Right lobe of liver (tissue), 6 donors: ENCODE measurements at regions not wholly inside any gene's neighbourhood (a gene's known extent, or its start where the extent isn't known, plus 50 kb on each side); places are given as distances from the start of the nearest gene placed in this dataset.

Experiments used
- ATAC-seq, 4 donors: fragments of 200-7000 bp; cut with Tn5 transposase; one replicate each; pipeline ENCODE4 v1.9.1; 2020; ENCODE audit warnings: mild to moderate bottlenecking in 4 of 4, moderate library complexity in 4 of 4
- DNase-seq, 3 donors: peaks; one replicate each; pipeline ENCODE4 v3.0.0-alpha.2; 2020
- H3K27ac ChIP-seq, 3 donors: fragments of 200-600 bp; one replicate each; pipeline ENCODE4 v1.8.0; 2022
- H3K27me3 ChIP-seq, 2 donors: fragments of 200-600 bp; one replicate each; pipeline ENCODE4 v1.8.0; 2022
- H3K36me3 ChIP-seq, 4 donors: fragments of 200-600 bp; sonication (generic) in 1 of 4; one replicate each; pipeline versions ENCODE4 v1.5.1 to v1.8.0; 2017 to 2022; ENCODE audit warnings: control low read depth in 1 of 4
- H3K4me1 ChIP-seq, 4 donors: fragments of 200-600 bp; sonication (generic) in 1 of 4; one replicate each; pipeline versions ENCODE4 v1.5.1 to v1.8.0; 2017 to 2022; ENCODE audit warnings: control low read depth in 1 of 4
- H3K4me3 ChIP-seq, 3 donors: fragments of 200-600 bp; one replicate each; pipeline ENCODE4 v1.8.0; 2022
- H3K9me3 ChIP-seq, 4 donors: fragments of 200-600 bp; sonication (generic) in 1 of 4; one replicate each; pipeline versions ENCODE4 v1.5.1 to v1.8.0; 2017 to 2022; ENCODE audit warnings: control low read depth in 1 of 4
- CTCF ChIP-seq, 4 donors: fragments of 200-600 bp in 3 of 4; fragments of 450-650 bp in 1 of 4; IDR thresholded peaks; one replicate each; pipeline versions ENCODE4 v1.5.1 to v1.8.0; 2016 to 2022; ENCODE audit warnings: antibody characterized with exemption in 4 of 4, mild to moderate bottlenecking in 2 of 4
- POLR2A ChIP-seq: fragments of 450-650 bp; IDR thresholded peaks from one replicate; pipeline ENCODE4 v1.6.1; 2017; ENCODE audit warnings: antibody characterized with exemption, mild to moderate bottlenecking
- WGBS: methylation state at CpG from one replicate; pipeline ENCODE4 v1.1.6; 2018; ENCODE audit warnings: low coverage, low lambda C conversion rate; ENCODE audit not compliant: insufficient coverage; ENCODE audit errors: missing lambda C conversion rate; 5-methylcytosine and 5-hydroxymethylcytosine counted together
- intact Hi-C, 2 donors: fragments of 100-400 bp; cut with DNase I; formaldehyde crosslinking; loops; one replicate each; pipeline versions ENCODE4 v1.11.2 to v1.14.1; 2022
- donor health status: DM: no; HTN: yes; CAD: no.
- donor health status: DM: no; HTN: no; CAD: no.
- donor health status: DM: no; HTN: no; CAD: no.
- donor health status: DM: no; HTN: yes; CAD: no.
- donor health status: DM: no; HTN: yes; CAD: no.

- TF ChIP-seq POLR2A (no peak), CTCF (IDR thresholded peaks at IDR 0.05) (no peak)
- Histone ChIP-seq H3K27me3 (no peaks in the 10 kb centered on the region), H3K36me3 (no peaks in the 10 kb centered on the region), H3K4me3 (no peak overlapping the region), H3K27ac (no peak overlapping the region), H3K4me1 (no peaks in the 10 kb centered on the region), H3K9me3 (no peaks in the 10 kb centered on the region)
- DNase-seq (no peak), ATAC-seq (no peak)
- intact Hi-C loops = no loop called here
- WGBS = 42% methylated on average over 1 of the region's 1 CpG
These were observed 671.8 kb upstream of the SLC39A10 start for GRCh38 chr2:194985258-194985657.

DNA sequence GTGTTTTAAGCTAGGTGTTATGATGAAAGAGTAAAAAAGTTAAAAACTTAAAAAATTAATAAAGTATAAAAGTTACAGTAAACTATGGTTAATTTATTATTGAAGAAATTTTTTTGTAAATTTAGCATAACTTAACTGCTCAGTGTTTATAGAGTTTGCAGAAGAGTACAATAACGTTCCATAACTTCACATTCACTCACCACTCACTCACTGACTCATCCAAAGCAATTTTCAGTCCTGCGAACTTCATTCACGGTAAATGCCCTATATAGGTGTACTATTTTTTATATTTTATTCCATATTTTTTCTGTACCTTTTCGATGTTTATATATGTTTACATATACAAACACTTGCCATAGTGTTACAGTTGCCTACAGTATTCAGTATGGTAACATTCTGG lies 694.8 kb upstream of the SLC39A10 start:
- no peak for DNase-seq
- Histone ChIP-seq H3K4me1 (no peaks in the 10 kb centered on the region), H3K27ac (no peak overlapping the region), H3K27me3 (no peaks in the 10 kb centered on the region), H3K36me3 (no peaks in the 10 kb centered on the region), H3K9me3 (no peaks in the 10 kb centered on the region), H3K4me3 (no peak overlapping the region)
- 51% methylated on average over 4 of the region's 4 CpGs for WGBS
- TF ChIP-seq POLR2A (no peak), CTCF (IDR thresholded peaks at IDR 0.05) (no peak)
- ATAC-seq = no peak
- intact Hi-C loops = no loop called here

DNA sequence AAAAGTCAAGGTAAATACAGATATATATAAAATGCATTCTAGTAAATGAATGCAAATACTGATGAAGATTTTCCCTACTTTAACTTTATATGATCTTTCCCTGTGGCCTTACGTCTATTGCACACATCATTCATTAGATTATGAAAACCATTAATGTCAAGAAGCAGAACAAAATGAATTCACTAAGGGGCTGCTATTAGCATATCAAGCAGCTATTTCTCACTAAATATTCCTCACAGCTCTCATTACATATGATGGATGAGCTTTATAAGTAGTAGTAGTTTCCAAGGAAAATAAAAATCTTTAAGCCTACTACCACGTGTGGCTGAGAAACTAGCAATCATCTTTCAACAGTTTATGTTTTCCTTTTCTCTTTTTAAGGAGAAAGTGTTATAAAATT lies 702.8 kb upstream of the SLC39A10 start:
- TF ChIP-seq CTCF (IDR thresholded peaks at IDR 0.05) = no peak
- no peak for TF ChIP-seq POLR2A
- no peaks in the 10 kb centered on the region for H3K27me3 ChIP-seq
- intact Hi-C loops = no loop called here
- no peak overlapping the region for H3K4me3 ChIP-seq
- H3K36me3 ChIP-seq = no peaks in the 10 kb centered on the region
- DNase-seq = no peak
- WGBS = 54% methylated on average over 2 of the region's 2 CpGs
- no peaks in the 10 kb centered on the region for H3K4me1 ChIP-seq
- H3K9me3 ChIP-seq = no peaks in the 10 kb centered on the region
- H3K27ac ChIP-seq = no peak overlapping the region
- ATAC-seq = no peak

DNA sequence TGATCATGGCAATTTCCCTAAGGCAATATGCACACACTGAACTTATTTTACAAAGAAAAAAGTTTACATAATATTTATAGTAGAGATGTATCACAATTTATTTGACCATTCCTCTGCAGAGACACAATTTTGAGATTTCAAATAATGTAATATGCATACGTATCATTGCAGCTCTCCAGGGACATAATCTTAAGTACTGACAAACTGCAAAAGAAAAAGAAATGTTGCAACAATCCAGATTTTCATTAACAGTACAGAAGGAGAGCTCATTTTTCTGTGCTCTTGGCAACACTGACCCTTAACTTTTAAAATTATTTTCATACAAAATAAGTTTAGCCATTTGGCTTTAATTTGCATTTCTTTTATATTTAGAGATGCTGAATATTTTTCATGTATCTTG lies 710.2 kb upstream of the SLC39A10 start:
- no peak for TF ChIP-seq POLR2A
- TF ChIP-seq CTCF (IDR thresholded peaks at IDR 0.05) = no peak
- intact Hi-C loops = no loop called here

DNA sequence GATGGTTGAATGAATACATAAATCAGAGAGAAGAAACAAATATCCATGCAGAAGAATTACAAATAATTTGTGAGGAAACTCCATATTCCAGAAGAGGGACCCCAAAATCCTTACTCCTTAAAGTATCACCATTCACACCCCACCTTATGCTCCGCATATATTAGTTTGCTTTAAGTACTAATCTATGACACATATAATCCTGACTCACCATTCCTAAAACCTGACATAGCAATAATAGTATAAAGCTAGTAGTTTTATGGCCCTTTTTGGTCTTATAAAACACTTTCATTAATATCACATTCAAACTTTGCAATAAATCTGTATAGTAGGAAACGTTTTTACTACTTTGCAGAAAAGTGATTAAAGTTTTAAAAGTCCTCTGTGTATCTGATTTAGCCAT lies 719.0 kb upstream of the SLC39A10 start:
- H3K36me3 ChIP-seq = no peaks in the 10 kb centered on the region
- H3K9me3 ChIP-seq = no peaks in the 10 kb centered on the region
- H3K27me3 ChIP-seq = no peaks in the 10 kb centered on the region
- H3K4me3 ChIP-seq = no peak overlapping the region
- no peak for DNase-seq
- no peak for TF ChIP-seq POLR2A
- no peak for TF ChIP-seq CTCF (IDR thresholded peaks at IDR 0.05)
- intact Hi-C loops = no loop called here
- WGBS = 49% methylated on average over 2 of the region's 2 CpGs
- H3K27ac ChIP-seq = no peak overlapping the region
- no peaks in the 10 kb centered on the region for H3K4me1 ChIP-seq
- ATAC-seq = no peak

More for the DNA sequence above, 710.2 kb upstream of the SLC39A10 start:
- WGBS = 30% methylated on average over 1 of the region's 1 CpG
- Histone ChIP-seq H3K9me3 (no peaks in the 10 kb centered on the region), H3K36me3 (no peaks in the 10 kb centered on the region), H3K4me3 (no peak overlapping the region), H3K27ac (no peak overlapping the region), H3K27me3 (no peaks in the 10 kb centered on the region), H3K4me1 (no peaks in the 10 kb centered on the region)
- DNase-seq (no peak), ATAC-seq (no peak)
